ENCODE measurements at regions not wholly inside any gene's neighbourhood (a gene's known extent, or its start where the extent isn't known, plus 50 kb on each side); places are given as distances from the start of the nearest gene placed in this dataset.

DNA sequence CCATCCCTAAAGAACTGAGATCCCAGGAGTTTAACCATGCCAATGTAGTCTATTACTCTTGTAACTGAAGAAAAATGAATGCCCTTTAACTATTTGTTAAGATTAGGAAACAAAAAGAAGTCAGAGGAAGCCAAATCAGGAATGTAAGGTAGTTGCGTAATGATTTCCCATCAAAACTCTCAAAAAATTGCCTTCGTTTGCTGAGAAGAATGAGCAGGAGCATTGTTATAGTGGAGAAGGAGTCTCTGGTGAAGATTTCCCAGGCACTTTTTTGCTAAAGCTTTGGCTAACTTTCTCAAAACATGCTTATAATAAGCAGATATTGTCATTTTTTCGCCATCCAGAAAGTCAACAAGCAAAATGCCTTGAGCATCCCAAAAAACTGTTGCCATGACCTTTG lies 224.0 kb upstream of the SIX2 start:
- Histone ChIP-seq H3K9ac (ENCODE audit: control insufficient read depth, extremely low read depth, insufficient read depth, low read length) (no peak overlapping the region), H3K79me2 (ENCODE audit: control insufficient read depth, insufficient read depth, low read length) (no peaks in the 10 kb centered on the region), H2AFZ (ENCODE audit: control insufficient read depth, low read length) (no peak overlapping the region), H3K4me3 (ENCODE audit: control insufficient read depth in 2 of 3, extremely low read depth in 1 of 3, insufficient read depth in 2 of 3, low read depth in 1 of 3, low read length in 3 of 3) (no peak overlapping the region), H3K9me3 (ENCODE audit: control insufficient read depth, low read depth, low read length) (no peaks in the 10 kb centered on the region), H3K27ac (ENCODE audit: control insufficient read depth, insufficient read depth, low read length) (no peak overlapping the region), H3K27me3 (ENCODE audit: control insufficient read depth, extremely low read depth, insufficient read depth, low read length) (no peaks in the 10 kb centered on the region), H3K9me1 (ENCODE audit: control insufficient read depth, extremely low read depth, insufficient read depth, low read length) (no peaks in the 10 kb centered on the region), H3K36me3 (ENCODE audit: control insufficient read depth in 2 of 2, extremely low read depth in 1 of 2, insufficient read depth in 2 of 2, low read length in 2 of 2) (no peaks in the 10 kb centered on the region), H3K4me2 (ENCODE audit: control insufficient read depth, extremely low read depth, insufficient read depth, low read depth, low read length) (no peak overlapping the region), H3K4me1 (ENCODE audit: control insufficient read depth, extremely low read depth, insufficient read depth, low read length) (peaks cover 9% of the 10 kb centered on the region), H4K20me1 (ENCODE audit: control insufficient read depth, extremely low read depth, insufficient read depth, low read length) (no peaks in the 10 kb centered on the region)
- dilution Hi-C loops (cut with MboI; ENCODE audit: extremely low pct_ligation_motif_present, low sequenced_read_pairs) = no loop called here
- TF ChIP-seq, protein P1, sequence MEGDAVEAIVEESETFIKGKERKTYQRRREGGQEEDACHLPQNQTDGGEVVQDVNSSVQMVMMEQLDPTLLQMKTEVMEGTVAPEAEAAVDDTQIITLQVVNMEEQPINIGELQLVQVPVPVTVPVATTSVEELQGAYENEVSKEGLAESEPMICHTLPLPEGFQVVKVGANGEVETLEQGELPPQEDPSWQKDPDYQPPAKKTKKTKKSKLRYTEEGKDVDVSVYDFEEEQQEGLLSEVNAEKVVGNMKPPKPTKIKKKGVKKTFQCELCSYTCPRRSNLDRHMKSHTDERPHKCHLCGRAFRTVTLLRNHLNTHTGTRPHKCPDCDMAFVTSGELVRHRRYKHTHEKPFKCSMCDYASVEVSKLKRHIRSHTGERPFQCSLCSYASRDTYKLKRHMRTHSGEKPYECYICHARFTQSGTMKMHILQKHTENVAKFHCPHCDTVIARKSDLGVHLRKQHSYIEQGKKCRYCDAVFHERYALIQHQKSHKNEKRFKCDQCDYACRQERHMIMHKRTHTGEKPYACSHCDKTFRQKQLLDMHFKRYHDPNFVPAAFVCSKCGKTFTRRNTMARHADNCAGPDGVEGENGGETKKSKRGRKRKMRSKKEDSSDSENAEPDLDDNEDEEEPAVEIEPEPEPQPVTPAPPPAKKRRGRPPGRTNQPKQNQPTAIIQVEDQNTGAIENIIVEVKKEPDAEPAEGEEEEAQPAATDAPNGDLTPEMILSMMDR (optimal IDR thresholded peaks at IDR 0.05 in 1 of 3, IDR thresholded peaks at IDR 0.05 in 1 of 3, conservative IDR thresholded peaks at IDR 0.05 in 1 of 3; ENCODE audit: extremely low read depth in 1 of 3, insufficient read depth in 2 of 3, low read length in 3 of 3) = no peak
- no peak for TF ChIP-seq EZH2 (IDR thresholded peaks at IDR 0.05; ENCODE audit: low read length)
- DNase-seq (ENCODE audit: low read depth, low spot score) (no peak), FAIRE-seq (no peak)

DNA sequence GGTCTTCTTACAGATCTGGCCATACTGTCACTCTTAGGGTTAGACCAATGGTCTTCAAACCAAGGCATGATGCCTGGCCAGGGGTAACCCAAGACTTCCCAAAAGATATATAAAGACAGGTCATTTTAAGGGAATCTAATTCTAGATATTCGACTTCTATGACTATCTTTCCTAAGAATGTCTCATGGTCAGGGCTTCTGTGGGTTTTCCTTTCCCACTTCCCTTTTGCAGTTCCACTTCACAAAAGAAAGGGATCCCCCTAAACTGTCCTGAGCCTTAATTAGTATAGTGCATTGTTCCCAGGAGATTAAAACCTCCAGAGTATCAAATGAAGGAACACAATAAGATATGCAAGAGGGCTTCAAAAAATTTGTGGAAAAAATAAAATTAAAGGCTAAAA lies 223.6 kb upstream of the SIX2 start:
- Histone ChIP-seq H3K9me3 (ENCODE audit: control insufficient read depth, low read depth, low read length) (no peaks in the 10 kb centered on the region), H3K4me1 (ENCODE audit: control insufficient read depth, extremely low read depth, insufficient read depth, low read length) (peaks cover 4% of the 10 kb centered on the region), H3K79me2 (ENCODE audit: control insufficient read depth, insufficient read depth, low read length) (no peaks in the 10 kb centered on the region), H2AFZ (ENCODE audit: control insufficient read depth, low read length) (no peak overlapping the region), H3K27me3 (ENCODE audit: control insufficient read depth, extremely low read depth, insufficient read depth, low read length) (no peaks in the 10 kb centered on the region), H3K4me2 (ENCODE audit: control insufficient read depth, extremely low read depth, insufficient read depth, low read depth, low read length) (no peak overlapping the region), H3K9ac (ENCODE audit: control insufficient read depth, extremely low read depth, insufficient read depth, low read length) (no peak overlapping the region), H3K9me1 (ENCODE audit: control insufficient read depth, extremely low read depth, insufficient read depth, low read length) (no peaks in the 10 kb centered on the region), H3K4me3 (ENCODE audit: control insufficient read depth in 2 of 3, extremely low read depth in 1 of 3, insufficient read depth in 2 of 3, low read depth in 1 of 3, low read length in 3 of 3) (no peak overlapping the region), H4K20me1 (ENCODE audit: control insufficient read depth, extremely low read depth, insufficient read depth, low read length) (no peaks in the 10 kb centered on the region), H3K36me3 (ENCODE audit: control insufficient read depth in 2 of 2, extremely low read depth in 1 of 2, insufficient read depth in 2 of 2, low read length in 2 of 2) (no peaks in the 10 kb centered on the region), H3K27ac (ENCODE audit: control insufficient read depth, insufficient read depth, low read length) (no peak overlapping the region)
- DNase-seq (ENCODE audit: low read depth, low spot score) (no peak), FAIRE-seq (no peak)
- dilution Hi-C loops (cut with MboI; ENCODE audit: extremely low pct_ligation_motif_present, low sequenced_read_pairs) = no loop called here
- TF ChIP-seq, protein P1 (optimal IDR thresholded peaks at IDR 0.05 in 1 of 3, IDR thresholded peaks at IDR 0.05 in 1 of 3, conservative IDR thresholded peaks at IDR 0.05 in 1 of 3; ENCODE audit: extremely low read depth in 1 of 3, insufficient read depth in 2 of 3, low read length in 3 of 3) = no peak
- no peak for TF ChIP-seq EZH2 (IDR thresholded peaks at IDR 0.05; ENCODE audit: low read length)

Measured in keratinocyte (primary cell).